Stimulated activated CD4-positive, alpha-beta T cell treated with anti-CD3 and anti-CD28 coated beads, Interleukin-15, amount 100 ng/mL, for 24 hours (primary cell): ENCODE measurements at regions not wholly inside any gene's neighbourhood (a gene's known extent, or its start where the extent isn't known, plus 50 kb on each side); places are given as distances from the start of the nearest gene placed in this dataset.

ENCODE experiments used
- DNase-seq: peaks from one replicate; pipeline ENCODE4 v3.0.0-alpha.2; 2020

DNA sequence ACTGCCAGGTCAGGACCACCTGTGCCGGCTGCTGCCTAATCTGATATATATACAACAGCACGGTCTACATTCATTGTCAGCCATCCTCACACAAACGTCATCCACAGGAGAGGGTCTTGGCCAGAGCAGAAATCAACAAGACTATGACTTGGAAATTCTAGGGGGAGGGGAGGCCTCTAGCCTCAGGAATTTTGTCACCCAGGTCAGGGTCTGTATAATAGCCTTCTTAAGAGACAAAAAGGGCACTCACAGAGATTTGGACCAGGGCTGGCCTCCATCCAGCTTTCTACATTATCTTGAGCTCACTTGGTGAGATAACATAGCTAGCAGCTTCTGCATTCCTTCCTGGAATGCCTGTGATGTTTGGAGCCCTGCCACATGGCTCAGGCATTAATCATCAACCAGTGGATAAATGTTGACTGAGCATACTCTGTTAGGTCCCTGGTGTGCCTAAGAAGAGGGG is 50.4 kb upstream of the CTIF start:
- no peak for DNase-seq

DNA sequence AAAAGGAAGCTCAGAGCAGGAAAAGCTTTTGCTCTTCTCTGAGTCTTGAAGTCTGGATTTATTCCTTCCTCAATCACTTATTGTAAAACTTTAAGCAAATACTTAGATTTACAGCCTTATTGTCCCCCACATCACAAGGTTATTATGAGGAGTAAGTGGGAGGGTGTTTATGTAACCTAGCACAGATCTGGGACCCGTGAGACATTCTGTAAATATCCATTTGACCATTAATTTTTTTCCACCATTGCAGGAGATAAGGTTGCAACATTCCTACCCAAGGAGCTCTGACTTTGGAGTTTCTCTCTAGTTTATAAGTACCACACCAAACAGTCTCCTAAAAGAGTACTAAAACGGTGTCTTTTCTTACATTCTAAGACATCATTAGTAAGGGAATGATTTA is 52.1 kb upstream of the CTIF start:
- no peak for DNase-seq

DNA sequence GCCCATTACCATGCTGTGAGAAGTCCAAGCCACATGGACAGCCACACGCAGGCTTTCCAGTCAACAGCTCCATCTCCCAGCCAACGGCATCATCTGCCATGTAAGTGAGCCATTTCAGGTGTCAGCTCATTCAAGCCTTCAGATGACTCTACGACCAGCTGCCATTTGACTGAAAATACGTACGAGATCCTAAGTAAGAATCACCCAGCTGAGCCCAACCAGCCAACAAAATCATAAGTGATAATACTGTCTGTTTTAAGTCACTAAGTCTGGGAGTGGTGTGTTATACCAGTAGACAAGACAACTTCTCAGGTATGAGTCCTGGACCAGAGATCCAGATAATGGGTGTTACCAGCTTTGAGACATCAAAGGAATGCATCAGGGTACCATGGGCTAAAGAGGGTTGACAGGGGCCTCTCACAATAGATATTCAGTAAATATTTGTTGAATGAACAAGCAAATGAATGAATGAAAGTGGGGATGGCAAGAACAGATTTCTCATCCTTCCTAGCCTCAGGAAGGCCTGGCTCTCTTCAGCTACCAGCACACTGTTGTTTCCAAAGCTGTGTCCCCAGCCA is 52.9 kb upstream of the CTIF start:
- no peak for DNase-seq

DNA sequence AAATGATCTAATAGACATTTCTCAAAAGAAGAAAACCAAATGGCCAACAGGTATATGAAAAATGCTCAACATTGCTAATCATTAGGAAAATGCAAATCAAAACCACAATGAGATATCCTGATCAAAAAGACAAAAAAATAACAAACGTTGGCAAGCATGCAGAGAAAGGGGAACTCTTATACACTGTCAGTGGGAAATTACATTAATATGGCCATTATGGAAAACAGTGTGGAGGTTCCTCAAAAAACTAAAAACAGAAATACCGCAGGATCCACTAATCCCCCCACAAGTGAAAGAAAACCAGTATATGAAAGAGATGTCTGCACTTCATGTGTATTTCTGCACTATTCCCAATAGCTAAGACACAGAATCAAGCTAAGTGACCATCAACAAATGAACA is 57.7 kb upstream of the CTIF start:
- no peak for DNase-seq

GRCh38 chr18:48479531-48479930 is 59.3 kb upstream of the CTIF start:
- no peak for DNase-seq

GRCh38 chr18:48477348-48477747 is 61.5 kb upstream of the CTIF start:
- DNase-seq = no peak

DNA sequence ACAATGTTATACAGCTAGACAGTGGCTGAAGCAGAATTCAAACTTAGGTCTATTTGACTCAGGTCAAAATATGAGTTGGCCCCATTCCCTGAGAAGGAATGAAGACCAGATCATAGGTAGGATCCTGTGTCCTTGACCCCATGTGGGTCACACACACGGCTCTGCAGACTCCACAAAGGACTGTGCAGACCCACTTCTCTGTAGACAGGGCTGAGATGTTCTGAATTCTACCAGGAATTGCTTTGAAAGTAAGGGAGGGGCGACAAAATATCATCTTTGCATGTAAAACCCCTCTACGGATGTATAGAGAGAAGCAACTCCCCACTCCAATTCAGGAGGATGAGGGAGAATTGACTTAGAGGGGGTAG is 62.3 kb upstream of the CTIF start:
- no peak for DNase-seq

DNA sequence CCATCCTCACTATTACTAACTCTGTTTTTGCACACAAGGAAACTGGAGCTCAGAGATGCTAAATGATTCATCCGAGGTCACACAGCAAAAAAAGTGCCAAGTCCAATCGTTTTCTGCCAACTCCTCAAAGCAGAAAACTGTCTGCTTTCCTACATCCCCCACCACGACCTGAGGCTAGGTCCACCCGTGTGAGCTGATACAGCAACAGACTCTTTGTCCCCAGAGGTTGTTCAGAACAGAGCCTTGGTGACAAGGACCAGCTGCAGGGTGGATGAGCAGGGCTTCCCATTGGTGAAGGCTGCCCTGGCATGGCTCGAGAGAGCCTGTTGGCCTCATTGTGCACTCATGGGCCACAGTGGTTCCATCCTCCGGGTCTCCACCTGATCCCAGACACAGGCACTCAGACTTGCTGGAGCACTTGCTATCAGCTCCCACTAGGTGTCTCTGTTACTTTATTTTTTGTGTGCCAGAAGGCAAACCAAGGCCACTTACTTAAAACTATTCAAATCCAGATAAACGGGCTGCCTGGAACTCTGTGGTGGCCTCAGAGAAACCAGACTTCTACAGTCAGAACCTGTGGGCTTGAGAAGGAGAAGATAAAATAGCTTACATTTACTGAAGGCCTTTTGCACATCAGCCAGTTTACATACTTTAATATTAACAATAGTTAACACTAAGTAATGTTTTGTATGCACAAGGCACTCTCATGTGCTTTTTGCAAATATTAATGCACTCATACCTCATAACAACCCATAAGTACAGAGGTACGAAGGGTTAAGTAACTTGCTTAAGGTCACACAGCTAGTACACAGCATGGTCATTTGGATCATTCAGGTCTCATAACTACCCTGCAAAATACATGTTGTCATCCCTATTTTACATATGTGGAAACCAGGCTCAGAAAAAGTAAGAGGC is 62.9 kb upstream of the CTIF start:
- DNase-seq = peak; percentile 30

- no peak for DNase-seq
Observed at GRCh38 chr18:48473816-48474215, 64.6 kb upstream of the ZBTB7C start.

DNA sequence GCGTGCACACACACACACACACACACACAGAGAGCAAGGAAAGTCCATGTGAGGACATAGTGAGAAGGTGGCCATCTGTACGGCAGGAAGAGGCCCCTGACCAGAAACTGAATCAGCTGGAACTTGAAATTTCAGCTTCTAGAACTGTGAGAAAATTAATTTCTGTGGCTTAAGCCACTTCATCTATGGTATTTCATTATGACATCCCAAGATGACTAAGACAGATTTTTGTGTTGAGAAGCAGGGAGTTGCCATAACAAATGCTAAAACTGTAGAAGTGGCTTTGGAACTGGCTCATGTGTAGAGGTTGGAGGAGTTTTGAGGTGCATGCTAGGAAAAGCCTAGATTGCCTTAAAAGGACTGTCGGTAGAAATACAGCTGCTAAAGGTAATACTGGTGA is 63.4 kb upstream of the ZBTB7C start:
- no peak for DNase-seq

- DNase-seq = no peak
Observed at GRCh38 chr18:48470484-48471180, 61.4 kb upstream of the ZBTB7C start.

GRCh38 chr18:48468151-48468550 is 59.0 kb upstream of the ZBTB7C start:
- no peak for DNase-seq

DNA sequence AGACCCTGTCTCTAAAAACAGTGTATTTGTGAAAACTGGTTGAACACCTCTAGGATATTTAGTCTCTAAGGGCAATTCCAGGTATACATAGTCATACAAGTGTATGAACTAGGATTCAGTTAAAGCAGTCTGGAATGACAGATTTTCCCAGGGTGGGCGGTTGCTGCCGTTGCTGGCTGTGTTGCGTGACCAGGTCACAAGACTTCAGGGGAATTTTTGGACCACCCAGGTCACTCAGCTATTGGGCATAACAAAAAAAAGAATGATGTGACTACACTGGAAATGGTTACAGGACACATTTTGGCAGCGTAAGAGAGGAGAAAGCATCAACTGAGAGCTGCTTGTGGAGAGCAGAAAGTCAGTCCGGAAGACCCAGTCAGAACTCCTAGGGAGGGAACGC is 58.0 kb upstream of the ZBTB7C start:
- no peak for DNase-seq

GRCh38 chr18:48462510-48462909 is 53.3 kb upstream of the ZBTB7C start:
- DNase-seq = no peak

- DNase-seq = no peak
Observed at GRCh38 chr18:48460929-48461583, 51.9 kb upstream of the ZBTB7C start.

DNA sequence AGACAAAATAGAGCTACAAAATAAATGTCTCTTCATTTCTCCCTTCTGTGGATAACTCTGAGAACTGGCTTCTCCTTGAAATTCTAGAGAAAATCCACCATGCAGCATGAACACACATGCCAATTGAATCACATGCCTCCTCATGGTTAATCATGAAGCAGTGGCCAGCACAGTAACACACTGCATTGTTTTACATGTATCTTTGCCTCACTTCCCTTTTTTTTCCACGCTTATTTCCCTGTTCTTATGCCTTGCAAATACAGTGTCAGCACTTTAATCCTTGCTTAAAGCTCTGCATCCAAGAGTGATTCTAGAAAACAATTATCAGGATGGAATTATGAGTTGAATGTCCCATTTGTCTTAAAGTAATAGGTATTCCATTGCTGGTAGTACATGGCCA is 50.3 kb upstream of the ZBTB7C start:
- no peak for DNase-seq

DNA sequence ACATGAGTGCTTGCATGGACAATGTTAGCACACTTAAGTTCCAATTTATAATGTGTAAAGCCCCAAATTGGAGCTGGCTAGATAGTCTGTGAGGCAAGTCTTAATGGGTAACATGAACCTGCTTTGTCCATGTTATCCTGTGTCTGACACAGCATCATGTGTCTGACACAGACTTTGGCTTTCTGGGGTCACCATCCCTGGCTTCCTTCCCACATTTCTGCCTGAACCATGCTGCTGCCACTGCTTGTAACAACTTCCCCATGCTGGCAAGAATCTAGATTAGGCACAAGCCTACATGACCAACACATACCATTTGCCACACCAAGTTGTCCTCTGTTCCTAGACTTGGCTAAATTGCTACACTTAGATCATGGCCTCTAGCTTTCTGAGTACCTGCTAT is 49.8 kb upstream of the ZBTB7C start:
- no peak for DNase-seq
